GM13977 (cell line): ENCODE measurements at regions not wholly inside any gene's neighbourhood (a gene's known extent, or its start where the extent isn't known, plus 50 kb on each side); places are given as distances from the start of the nearest gene placed in this dataset.
"Not testable (repeated sequence)": the region's sequence is repeated elsewhere in the genome, so short reads cannot be mapped to it uniquely, and the experiment has no call there.

Source experiments
- DNase-seq: peaks from one replicate; pipeline ENCODE4 v3.0.0; 2012; ENCODE audit warnings: low spot score
- CTCF ChIP-seq: IDR thresholded peaks from 2 replicates; pipeline ENCODE4 v1.5.1; 2012; ENCODE audit warnings: mild to moderate bottlenecking, control low read depth; ENCODE audit not compliant: insufficient read depth; ENCODE audit errors: extremely low read depth, missing control alignments
- in situ Hi-C: fragments of 300-500 bp; cut with MboI; formaldehyde crosslinking; loops from one replicate; pipeline ENCODE4 v1.12.0; 2022; ENCODE audit warnings: low sequenced_read_pairs, low pct_unique_long_range_greater_than_20kb, mixed read lengths, inconsistent platforms; ENCODE audit not compliant: unreplicated experiment

GRCh38 chr22:47613606-47614350 is 851.3 kb downstream of the TBC1D22A start:
- in situ Hi-C loops = no loop called here
- no peak for TF ChIP-seq CTCF

GRCh38 chr22:47613181-47613580 is 850.7 kb downstream of the TBC1D22A start:
- in situ Hi-C loops, DNase-seq: not testable (repeated sequence)

More at GRCh38 chr22:47613606-47614350, 851.3 kb downstream of the TBC1D22A start:
- DNase-seq = no peak

- TF ChIP-seq CTCF = no peak
- in situ Hi-C loops = no loop called here
- no peak for DNase-seq
Observed at GRCh38 chr22:47612311-47612910, 850.0 kb downstream of the TBC1D22A start.

- in situ Hi-C loops = no loop called here
- no peak for TF ChIP-seq CTCF
- no peak for DNase-seq
Observed at GRCh38 chr22:47610764-47611163, 848.3 kb downstream of the TBC1D22A start.

- no peak for DNase-seq
- no peak for TF ChIP-seq CTCF
- in situ Hi-C loops = no loop called here
Observed at GRCh38 chr22:47610281-47610680, 847.8 kb downstream of the TBC1D22A start.

- no peak for TF ChIP-seq CTCF
- in situ Hi-C loops = no loop called here
- DNase-seq = no peak
Observed at GRCh38 chr22:47609653-47610052, 847.2 kb downstream of the TBC1D22A start.

- no peak for DNase-seq
- in situ Hi-C loops = no loop called here
- no peak for TF ChIP-seq CTCF
Observed at GRCh38 chr22:47608421-47608820, 846.0 kb downstream of the TBC1D22A start.
